GM12892 (cell line): ENCODE measurements at regions not wholly inside any gene's neighbourhood (a gene's known extent, or its start where the extent isn't known, plus 50 kb on each side); places are given as distances from the start of the nearest gene placed in this dataset.

Source experiments
- POLR2A ChIP-seq: IDR thresholded peaks from 2 replicates; pipeline ENCODE4 v1.6.1; 2011; ENCODE audit warnings: low read depth, low read length, control low read depth
- POLR2AphosphoS5 ChIP-seq: IDR thresholded peaks from 2 replicates; pipeline ENCODE4 v1.6.1; 2011; ENCODE audit warnings: low read depth, low read length, control low read depth
- TAF1 ChIP-seq: IDR thresholded peaks from 2 replicates; pipeline ENCODE4 v1.6.1; 2011; ENCODE audit warnings: low read depth, mild to moderate bottlenecking, control low read depth, low read length, borderline replicate concordance

GRCh38 chr17:77535892-77536291, 395.1 kb downstream of the SEC14L1 start:
- no peak for TF ChIP-seq POLR2AphosphoS5
- TF ChIP-seq POLR2A = no peak
- TF ChIP-seq TAF1 = no peak
